CD4-positive, alpha-beta T cell treated with Interferon alpha-2 for 1 hour (primary cell): ENCODE measurements at regions not wholly inside any gene's neighbourhood (a gene's known extent, or its start where the extent isn't known, plus 50 kb on each side); places are given as distances from the start of the nearest gene placed in this dataset.

Experiments
- DNase-seq, 2 donors: peaks; one replicate each; pipeline ENCODE4 v3.0.0-alpha.2; 2020 to 2022

GRCh38 chr1:57848406-57848805 lies 424.5 kb upstream of the DAB1 start:
- no peak for DNase-seq

- no peak for DNase-seq
These were observed 421.2 kb upstream of the DAB1 start for GRCh38 chr1:57845041-57845440.

- no peak for DNase-seq
These were observed 420.6 kb upstream of the DAB1 start for GRCh38 chr1:57844382-57844980.

- no peak for DNase-seq
These were observed 419.9 kb upstream of the DAB1 start for GRCh38 chr1:57843760-57844159.

GRCh38 chr1:57839526-57839925 lies 415.7 kb upstream of the DAB1 start:
- no peak for DNase-seq

- DNase-seq: no peak
These were observed 415.2 kb upstream of the DAB1 start for GRCh38 chr1:57839067-57839466.

- no peak for DNase-seq
These were observed 411.8 kb upstream of the DAB1 start for GRCh38 chr1:57835620-57836019.

GRCh38 chr1:57833296-57833695 lies 409.4 kb upstream of the DAB1 start:
- no peak for DNase-seq

GRCh38 chr1:57832612-57833011 lies 408.8 kb upstream of the DAB1 start:
- no peak for DNase-seq

GRCh38 chr1:57831624-57832023 lies 407.8 kb upstream of the DAB1 start:
- DNase-seq: no peak

- DNase-seq: no peak
These were observed 402.7 kb upstream of the DAB1 start for GRCh38 chr1:57826535-57826934.

- no peak for DNase-seq
These were observed 400.7 kb upstream of the DAB1 start for GRCh38 chr1:57824535-57824934.

- DNase-seq: no peak
These were observed 396.7 kb upstream of the DAB1 start for GRCh38 chr1:57820356-57821095.

- DNase-seq: no peak
These were observed 396.0 kb upstream of the DAB1 start for GRCh38 chr1:57819893-57820292.

- no peak for DNase-seq
These were observed 379.7 kb upstream of the DAB1 start for GRCh38 chr1:57803586-57803985.

GRCh38 chr1:57800376-57800775 lies 376.5 kb upstream of the DAB1 start:
- DNase-seq: no peak

- no peak for DNase-seq
These were observed 375.7 kb upstream of the DAB1 start for GRCh38 chr1:57799490-57800115.

GRCh38 chr1:57798543-57798942 lies 374.7 kb upstream of the DAB1 start:
- no peak for DNase-seq

- no peak for DNase-seq
These were observed 373.2 kb upstream of the DAB1 start for GRCh38 chr1:57797084-57797483.

GRCh38 chr1:57796616-57797015 lies 372.8 kb upstream of the DAB1 start:
- DNase-seq: no peak

GRCh38 chr1:57795886-57796285 lies 372.0 kb upstream of the DAB1 start:
- no peak for DNase-seq

GRCh38 chr1:57794078-57794477 lies 370.2 kb upstream of the DAB1 start:
- DNase-seq: no peak

- DNase-seq: no peak
These were observed 367.6 kb upstream of the DAB1 start for GRCh38 chr1:57791497-57791896.

GRCh38 chr1:57789936-57790335 lies 366.1 kb upstream of the DAB1 start:
- no peak for DNase-seq
